B cell (primary cell): ENCODE measurements at regions not wholly inside any gene's neighbourhood (a gene's known extent, or its start where the extent isn't known, plus 50 kb on each side); places are given as distances from the start of the nearest gene placed in this dataset.

Experiments
- ATAC-seq: fragments of 200-7000 bp; cut with Tn5 transposase; one replicate; pipeline ENCODE4 v1.10.0; 2021; ENCODE audit warnings: low read depth, mild to moderate bottlenecking, moderate number of reproducible peaks, moderate library complexity
- CTCF ChIA-PET: fragments of 350-600 bp; sonication (Branson Sonifier 250); formaldehyde crosslinking; loops from one replicate; lab custom pipeline; 2021; ENCODE audit warnings: antibody characterized with exemption, inconsistent platforms; lab: Charles Lee
- POLR2A ChIA-PET: fragments of 350-600 bp; sonication (Branson Sonifier 250); formaldehyde crosslinking; loops from one replicate; lab custom pipeline; 2021; ENCODE audit warnings: antibody characterized with exemption; lab: Charles Lee
- DNase-seq: peaks from one replicate; pipeline ENCODE4 v3.0.0; 2013
- H2AFZ ChIP-seq: 2 replicates; pipeline ENCODE4 v1.6.1; 2012; ENCODE audit warnings: mild to moderate bottlenecking, low read depth, low read length; ENCODE audit not compliant: insufficient read depth, poor library complexity, severe bottlenecking
- H3K27ac ChIP-seq, 2 donors: 1 replicate in 1 of 2; 2 replicates in 1 of 2; pipeline ENCODE4 v1.5.1; 2012 to 2013; ENCODE audit warnings: low read length in 2 of 2, mild to moderate bottlenecking in 2 of 2, moderate library complexity in 1 of 2
- H3K27me3 ChIP-seq, 4 experiments: fragments of 200-600 bp in 1 of 4; sonication (generic) in 1 of 4; replicated peaks in 1 of 4; 1 replicate in 2 of 4; 2 replicates in 2 of 4; pipeline versions ENCODE4 v1.6.1 to v1.7.0; 2013 to 2016; ENCODE audit warnings: low read length in 3 of 4, mild to moderate bottlenecking in 2 of 4, mixed read lengths in 1 of 4, moderate library complexity in 1 of 4; ENCODE audit not compliant: insufficient read depth in 4 of 4, control insufficient read depth in 3 of 4; ENCODE audit errors: control extremely low read depth in 1 of 4
- H3K36me3 ChIP-seq, 2 experiments: replicated peaks in 1 of 2; 1 replicate in 1 of 2; 2 replicates in 1 of 2; pipeline versions ENCODE4 v1.6.1 to v1.7.1; 2013; ENCODE audit warnings: low read length in 1 of 2; ENCODE audit not compliant: insufficient read depth in 2 of 2, control insufficient read depth in 1 of 2; ENCODE audit errors: control extremely low read depth in 1 of 2, extremely low read depth in 1 of 2
- H3K4me1 ChIP-seq, 2 donors: fragments of 200-600 bp in 1 of 2; sonication (generic) in 1 of 2; 1 replicate in 1 of 2; 2 replicates in 1 of 2; pipeline versions ENCODE4 v1.5.1 to v1.6.1; 2013 to 2017; ENCODE audit warnings: low read length in 2 of 2; ENCODE audit not compliant: control insufficient read depth in 2 of 2, insufficient read depth in 2 of 2
- H3K4me2 ChIP-seq: replicated peaks from 2 replicates; pipeline ENCODE3; 2012; ENCODE audit warnings: mild to moderate bottlenecking, low read depth, low read length; ENCODE audit not compliant: poor library complexity, severe bottlenecking
- H3K4me3 ChIP-seq, 5 experiments: fragments of 200-600 bp in 1 of 5; sonication (generic) in 1 of 5; 1 replicate in 3 of 5; 2 replicates in 2 of 5; pipeline versions ENCODE4 v1.5.1 to v1.7.0; 2011 to 2016; ENCODE audit warnings: low read length in 4 of 5, mild to moderate bottlenecking in 4 of 5, low read depth in 2 of 5, control low read depth in 1 of 5, moderate library complexity in 1 of 5; ENCODE audit not compliant: insufficient read depth in 1 of 5; ENCODE audit errors: control extremely low read depth in 1 of 5, extremely low read depth in 1 of 5
- H3K79me2 ChIP-seq: fragments of 200-600 bp; sonication (generic); one replicate; pipeline ENCODE4 v1.6.0; 2016; ENCODE audit warnings: low read length; ENCODE audit not compliant: control insufficient read depth, insufficient read depth
- H3K9ac ChIP-seq: fragments of 200-600 bp; sonication (generic); 2 replicates; pipeline ENCODE4 v1.6.1; 2017; ENCODE audit warnings: mild to moderate bottlenecking, low read length, moderate library complexity
- H3K9me3 ChIP-seq, 3 donors: one replicate each; pipeline versions ENCODE4 v1.6.1 to v1.7.1; 2013; ENCODE audit warnings: low read length in 2 of 3; ENCODE audit not compliant: control insufficient read depth in 2 of 3, insufficient read depth in 1 of 3; ENCODE audit errors: control extremely low read depth in 1 of 3
- H4K20me1 ChIP-seq: 2 replicates; pipeline ENCODE4 v1.6.0; 2012; ENCODE audit warnings: mild to moderate bottlenecking, low read length; ENCODE audit not compliant: insufficient read depth, control insufficient read depth, poor library complexity, severe bottlenecking
- H3K27ac Mint-ChIP-seq: one replicate; pipeline ENCODE4 v1.8.0; 2021; ENCODE audit warnings: mixed read lengths
- H3K27me3 Mint-ChIP-seq: one replicate; pipeline ENCODE4 v1.8.0; 2021; ENCODE audit warnings: mixed read lengths
- H3K4me1 Mint-ChIP-seq: one replicate; pipeline ENCODE4 v1.8.0; 2021; ENCODE audit warnings: mixed read lengths
- H3K4me3 Mint-ChIP-seq: one replicate; pipeline ENCODE4 v1.8.0; 2021; ENCODE audit warnings: mixed read lengths
- H3K9me3 Mint-ChIP-seq: one replicate; pipeline ENCODE4 v1.8.0; 2022; ENCODE audit warnings: mixed read lengths; ENCODE audit not compliant: insufficient read depth
- CTCF ChIP-seq: fragments of 200-600 bp; IDR thresholded peaks from one replicate; pipeline ENCODE4 v1.8.0; 2022; ENCODE audit warnings: antibody characterized with exemption, mild to moderate bottlenecking
- EZH2 ChIP-seq: IDR thresholded peaks from 2 replicates; pipeline ENCODE4 v1.6.1; 2012; ENCODE audit warnings: borderline replicate concordance, low read depth, mild to moderate bottlenecking, moderate library complexity, low read length; ENCODE audit not compliant: insufficient read depth, poor library complexity, severe bottlenecking
- WGBS: methylation state at CpG from one replicate; pipeline ENCODE4 v1.1.5; 2013; ENCODE audit warnings: missing lambda C conversion rate; ENCODE audit not compliant: insufficient coverage; 5-methylcytosine and 5-hydroxymethylcytosine counted together
- intact Hi-C: fragments of 100-400 bp; cut with micrococcal nuclease; formaldehyde crosslinking; loops from one replicate; pipeline ENCODE4 v1.10.0; 2022

- Mint-ChIP-seq H3K4me1 (no peaks in the 10 kb centered on the region), H3K27me3 (peaks cover 4% of the 10 kb centered on the region), H3K4me3 (no peak overlapping the region), H3K9me3 (no peaks in the 10 kb centered on the region), H3K27ac (no peak overlapping the region)
- Histone ChIP-seq H3K9ac (no peak overlapping the region), H3K36me3 (no peaks in the 10 kb centered on the region), H3K79me2 (no peaks in the 10 kb centered on the region), H4K20me1 (no peaks in the 10 kb centered on the region), H3K9me3 (peaks cover 0 to 4% (median 0%) of the 10 kb centered on the region in 3 donors), H3K27ac (no peak overlapping the region), H3K4me3 (no peak overlapping the region), H2AFZ (no peak overlapping the region), H3K4me1 (no peaks in the 10 kb centered on the region), H3K4me2 (no peak overlapping the region), H3K27me3 (no peaks in the 10 kb centered on the region)
- DNase-seq (no peak), ATAC-seq (no peak)
- ChIA-PET CTCF (no interaction called here), POLR2A (no interaction called here)
- TF ChIP-seq CTCF (no peak), EZH2 (no peak)
- WGBS = no CpG with 5 or more reads among the region's 4 CpGs
- intact Hi-C loops = no loop called here
Measured at GRCh38 chr2:220736778-220737177, 835.3 kb downstream of the EPHA4 start.

GRCh38 chr2:220743203-220743602 lies 828.9 kb downstream of the EPHA4 start:
- CTCF ChIA-PET = no interaction called here
- intact Hi-C loops = no loop called here
- WGBS = 67% methylated on average over 1 of the region's 2 CpGs
- Histone ChIP-seq H3K9me3 (no peaks in the 10 kb centered on the region), H3K4me1 (no peaks in the 10 kb centered on the region), H4K20me1 (no peaks in the 10 kb centered on the region), H3K9ac (no peak overlapping the region), H3K27ac (no peak overlapping the region), H3K4me2 (no peak overlapping the region), H2AFZ (no peak overlapping the region), H3K36me3 (no peaks in the 10 kb centered on the region), H3K79me2 (no peaks in the 10 kb centered on the region), H3K27me3 (no peaks in the 10 kb centered on the region), H3K4me3 (no peak overlapping the region)
- H3K9me3 Mint-ChIP-seq = no peaks in the 10 kb centered on the region
- H3K27ac Mint-ChIP-seq = no peak overlapping the region
- no peaks in the 10 kb centered on the region for H3K4me1 Mint-ChIP-seq
- TF ChIP-seq CTCF (no peak), EZH2 (no peak)
- no peak for ATAC-seq
- POLR2A ChIA-PET = no interaction called here
- H3K27me3 Mint-ChIP-seq = no peaks in the 10 kb centered on the region
- H3K4me3 Mint-ChIP-seq = no peak overlapping the region
- no peak for DNase-seq
